HCT116 (cell line): ENCODE measurements at regions not wholly inside any gene's neighbourhood (a gene's known extent, or its start where the extent isn't known, plus 50 kb on each side); places are given as distances from the start of the nearest gene placed in this dataset.

ENCODE experiments used
- ATAC-seq: fragments of 200-7000 bp; cut with Tn5 transposase; 2 replicates; pipeline ENCODE4 v1.9.1; 2020; ENCODE audit warnings: mild to moderate bottlenecking, moderate library complexity
- BruUV-seq: library from RNA; stranded (reverse); fragments of 400-500 nt; replicated peaks from 2 replicates; lab custom pipeline; 2021; lab: Mats Ljungman, UMichigan
- CTCF ChIA-PET: fragments of 300-600 bp; sonication (Branson Sonifier 250); formaldehyde crosslinking; loops from one replicate; lab custom pipeline; 2021; ENCODE audit warnings: antibody characterized with exemption; lab: Charles Lee
- POLR2A ChIA-PET: fragments of 300-600, 350-600 bp; sonication (Branson Sonifier 250); formaldehyde crosslinking; loops from one replicate; lab custom pipeline; 2021; ENCODE audit warnings: antibody characterized with exemption; lab: Charles Lee
- RAD21 ChIA-PET, 2 experiments: fragments of 300-600 bp; sonication (Branson Sonifier 250); formaldehyde crosslinking; loops; one replicate each; lab custom pipeline; 2023; ENCODE audit warnings: low total read pairs in 2 of 2; ENCODE audit not compliant: uncharacterized antibody in 2 of 2, unreplicated experiment in 2 of 2, low non-redundant PET in 1 of 2; lab: Charles Lee
- DNase-seq: peaks from one replicate; pipeline ENCODE4 v3.0.0-alpha.2; 2010; ENCODE audit warnings: low read depth, low spot score
- H2AFZ ChIP-seq: fragments of 200-600 bp; shearing (Covaris generic), sonication (generic); 2 replicates; pipeline ENCODE4 v1.6.1; 2017; ENCODE audit warnings: low read depth, mixed run types, mixed read lengths, antibody characterized with exemption, low read length; ENCODE audit not compliant: poor library complexity, severe bottlenecking
- H3K27ac ChIP-seq: 2 replicates; pipeline ENCODE4 v1.5.1; 2012; ENCODE audit warnings: low read depth, low read length
- H3K27me3 ChIP-seq: fragments of 200-600 bp; sonication (generic); 2 replicates; pipeline ENCODE4 v1.6.1; 2016; ENCODE audit warnings: mixed run types, low read length, mixed read lengths; ENCODE audit not compliant: insufficient read depth
- H3K36me3 ChIP-seq, 2 experiments: fragments of 200-500 bp in 1 of 2; fragments of 200-600 bp in 1 of 2; sonication (Bioruptor generic) in 1 of 2; sonication (generic) in 1 of 2; 2 replicates each; pipeline versions ENCODE4 v1.5.1 to v1.6.1; 2014 to 2016; ENCODE audit warnings: low read length in 2 of 2, inconsistent platforms in 1 of 2, mixed read lengths in 1 of 2, mixed run types in 1 of 2; ENCODE audit not compliant: insufficient read depth in 2 of 2, control insufficient read depth in 1 of 2
- H3K4me1 ChIP-seq, 2 experiments: fragments of 200-600 bp in 1 of 2; sonication (generic) in 1 of 2; 2 replicates each; pipeline versions ENCODE4 v1.5.1 to v1.6.1; 2012 to 2017; ENCODE audit warnings: low read length in 2 of 2, inconsistent platforms in 1 of 2, mild to moderate bottlenecking in 1 of 2, mixed read lengths in 1 of 2, mixed run types in 1 of 2, moderate library complexity in 1 of 2; ENCODE audit not compliant: insufficient read depth in 2 of 2, control insufficient read depth in 1 of 2
- H3K4me2 ChIP-seq: fragments of 200-600 bp; sonication (generic); 2 replicates; pipeline ENCODE4 v1.6.1; 2017; ENCODE audit warnings: mixed run types, low read length, mixed read lengths
- H3K4me3 ChIP-seq, 2 experiments: fragments of 200-600 bp in 1 of 2; sonication (generic) in 1 of 2; replicated peaks in 1 of 2; 2 replicates each; pipeline ENCODE4 v1.5.1; 2011 to 2016; ENCODE audit warnings: low read length in 2 of 2, control low read depth in 1 of 2, low read depth in 1 of 2, mild to moderate bottlenecking in 1 of 2, mixed read lengths in 1 of 2, mixed run types in 1 of 2
- H3K79me2 ChIP-seq: fragments of 200-600 bp; sonication (generic); 2 replicates; pipeline ENCODE4 v1.6.1; 2017; ENCODE audit warnings: mild to moderate bottlenecking, mixed run types, low read length, moderate library complexity, mixed read lengths; ENCODE audit not compliant: insufficient read depth
- H3K9ac ChIP-seq: fragments of 200-600 bp; sonication (generic); 2 replicates; pipeline ENCODE4 v1.6.1; 2016; ENCODE audit warnings: low read length, mixed read lengths
- H3K9me2 ChIP-seq: fragments of 200-600 bp; sonication (generic), shearing (Covaris generic); 2 replicates; pipeline ENCODE4 v1.6.1; 2017; ENCODE audit warnings: mixed run types, mild to moderate bottlenecking, moderate library complexity; ENCODE audit not compliant: insufficient read depth
- H3K9me3 ChIP-seq, 2 experiments: fragments of 200-500 bp in 1 of 2; fragments of 200-600 bp in 1 of 2; sonication (Bioruptor generic) in 1 of 2; sonication (generic) in 1 of 2; 2 replicates each; pipeline ENCODE4 v1.6.1; 2014 to 2017; ENCODE audit warnings: low read length in 2 of 2, mixed read lengths in 2 of 2, inconsistent platforms in 1 of 2, low read depth in 1 of 2, mild to moderate bottlenecking in 1 of 2, mixed run types in 1 of 2, moderate library complexity in 1 of 2; ENCODE audit not compliant: control insufficient read depth in 1 of 2, insufficient read depth in 1 of 2
- H4K20me1 ChIP-seq: fragments of 200-600 bp; sonication (generic), shearing (Covaris generic); 2 replicates; pipeline ENCODE4 v1.6.1; 2017; ENCODE audit warnings: mixed run types, mild to moderate bottlenecking, moderate library complexity; ENCODE audit not compliant: insufficient read depth
- CBX3 ChIP-seq: IDR thresholded peaks from 2 replicates; pipeline ENCODE4 v1.6.1; 2012; ENCODE audit warnings: low read depth
- CTCF ChIP-seq, 3 experiments: fragments of 200-600 bp in 1 of 3; sonication (generic) in 1 of 3; IDR thresholded peaks in 2 of 3; conservative IDR thresholded peaks in 1 of 3; 2 replicates each; pipeline ENCODE4 v1.5.1; 2012 to 2017; ENCODE audit warnings: low read depth in 2 of 3, low read length in 2 of 3, antibody characterized with exemption in 1 of 3, borderline replicate concordance in 1 of 3, control low read depth in 1 of 3, mild to moderate bottlenecking in 1 of 3, mixed read lengths in 1 of 3, mixed run types in 1 of 3, moderate library complexity in 1 of 3; ENCODE audit not compliant: insufficient read depth in 1 of 3
- EZH2 ChIP-seq: fragments of 200-600 bp; sonication (generic); IDR thresholded peaks from 2 replicates; pipeline ENCODE4 v1.6.1; 2017; ENCODE audit warnings: antibody characterized with exemption, mixed run types
- EZH2phosphoT487 ChIP-seq: fragments of 200-600 bp; IDR thresholded peaks from 2 replicates; pipeline ENCODE4 v1.6.1; 2018; ENCODE audit warnings: antibody characterized with exemption, borderline replicate concordance
- POLR2AphosphoS5 ChIP-seq: IDR thresholded peaks from 2 replicates; pipeline ENCODE4 v1.6.1; 2011; ENCODE audit warnings: mild to moderate bottlenecking, low read depth, low read length, moderate library complexity
- REST ChIP-seq: IDR thresholded peaks from 2 replicates; pipeline ENCODE4 v1.6.1; 2012; ENCODE audit warnings: low read depth
- SP1 ChIP-seq: IDR thresholded peaks from 2 replicates; pipeline ENCODE4 v1.6.1; 2012; ENCODE audit warnings: low read depth
- SRF ChIP-seq: IDR thresholded peaks from 2 replicates; pipeline ENCODE4 v1.6.1; 2012; ENCODE audit warnings: low read depth
- TCF7L2 ChIP-seq: IDR thresholded peaks from 2 replicates; pipeline ENCODE4 v1.7.0; 2011; ENCODE audit warnings: borderline replicate concordance, inconsistent platforms; ENCODE audit not compliant: insufficient read depth, insufficient read length; ENCODE audit errors: extremely low read depth
- YY1 ChIP-seq: IDR thresholded peaks from 2 replicates; pipeline ENCODE4 v1.6.1; 2011; ENCODE audit warnings: low read length, low read depth, moderate library complexity, mild to moderate bottlenecking; ENCODE audit not compliant: insufficient replicate concordance; ENCODE audit errors: extremely low read depth
- intact Hi-C: fragments of 100-400 bp; cut with micrococcal nuclease; formaldehyde crosslinking; loops from 2 replicates; pipeline ENCODE4 v1.10.0; 2022

- H2AFZ ChIP-seq, result no peak overlapping the region
- no peak overlapping the region for H3K4me2 ChIP-seq
- H3K36me3 ChIP-seq, result no peaks in the 10 kb centered on the region
- no peak for TF ChIP-seq TCF7L2
- no peak for TF ChIP-seq SRF
- TF ChIP-seq EZH2phosphoT487, result no peak
- no peak for TF ChIP-seq YY1
- no peak for TF ChIP-seq EZH2
- TF ChIP-seq SP1, result no peak
- TF ChIP-seq CBX3, result no peak
- no peak for TF ChIP-seq POLR2AphosphoS5
- TF ChIP-seq REST, result no peak
- no peak for TF ChIP-seq CTCF (IDR thresholded peaks at IDR 0.05 in 2 of 3, conservative IDR thresholded peaks at IDR 0.05 in 1 of 3; ENCODE audit: borderline replicate concordance in 1 of 3, insufficient read depth in 1 of 3, low read depth in 2 of 3, low read length in 2 of 3)
- CTCF ChIA-PET, result interaction anchor here (2.0 kb wide), 1 partner anchor 10 kb away, joined by 5 read pairs; no protein-coding TSS in a partner anchor
- no peak overlapping the region for H3K4me3 ChIP-seq
- ATAC-seq (no peak), DNase-seq (no peak)
- H3K9me3 ChIP-seq, result no peaks in the 10 kb centered on the region
- BruUV-seq, result no TSS peak
- POLR2A ChIA-PET, result no interaction called here
- RAD21 ChIA-PET, result no interaction called here
- no peaks in the 10 kb centered on the region for H3K79me2 ChIP-seq
- peaks cover 3% of the 10 kb centered on the region for H3K27me3 ChIP-seq
- no peaks in the 10 kb centered on the region for H4K20me1 ChIP-seq
- H3K4me1 ChIP-seq, result no peaks in the 10 kb centered on the region
- H3K9ac ChIP-seq, result no peak overlapping the region
- H3K27ac ChIP-seq, result no peak overlapping the region
- no peaks in the 10 kb centered on the region for H3K9me2 ChIP-seq
- intact Hi-C loops, result loop anchor here (5.0 kb wide), 1 partner anchor 189 kb away; no protein-coding TSS in a partner anchor
These were observed 68.4 kb upstream of the PHACTR1 start for GRCh38 chr6:12648171-12648570.
